Inferior parietal cortex (tissue), 1 donor: ENCODE measurements at regions not wholly inside any gene's neighbourhood (a gene's known extent, or its start where the extent isn't known, plus 50 kb on each side); places are given as distances from the start of the nearest gene placed in this dataset.
"Not testable (repeated sequence)": the region's sequence is repeated elsewhere in the genome, so short reads cannot be mapped to it uniquely, and the experiment has no call there.

Experiments
- DNase-seq: peaks from one replicate; pipeline ENCODE4 v3.0.0-alpha.2; 2016; ENCODE audit errors: extremely low spot score

DNA sequence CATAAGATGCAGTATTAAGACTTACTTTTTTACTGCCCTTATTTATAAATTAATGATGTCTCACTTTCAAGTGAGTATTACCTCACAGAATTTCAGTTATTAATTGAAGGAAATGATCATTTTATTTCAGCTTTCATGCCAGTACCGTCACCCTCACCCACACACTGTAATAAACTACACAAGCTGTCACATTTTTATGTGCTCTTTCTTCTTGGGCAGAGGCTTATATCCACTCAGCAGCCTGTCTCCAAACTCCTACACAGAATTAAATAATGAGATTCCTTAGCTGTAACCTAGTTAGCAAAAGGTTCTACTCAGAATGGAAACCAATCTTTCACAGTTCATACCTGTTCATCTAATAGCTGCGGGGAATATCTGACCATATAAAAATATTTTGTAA, 1915.8 kb upstream of the CDH6 start:
- no peak for DNase-seq

DNA sequence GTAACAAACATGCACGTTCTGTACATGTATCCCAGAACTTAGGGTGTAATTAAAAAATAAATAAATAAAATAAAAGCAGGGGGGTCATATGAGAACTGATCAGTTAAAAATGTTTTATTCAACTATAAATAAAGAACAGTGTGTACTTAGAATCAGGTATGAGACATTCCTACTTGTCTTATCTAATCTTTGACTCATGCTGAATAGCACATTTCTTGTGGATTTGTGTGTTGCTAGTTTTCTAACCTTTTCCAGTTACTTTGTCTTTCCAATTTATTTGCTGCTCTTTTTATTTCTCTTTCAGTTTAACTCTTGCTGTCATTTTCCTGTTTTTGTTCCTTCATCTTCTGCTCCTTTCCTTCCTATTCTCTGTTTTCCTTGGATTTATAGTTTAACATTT, 1917.1 kb upstream of the CDH6 start:
- DNase-seq, result no peak

DNA sequence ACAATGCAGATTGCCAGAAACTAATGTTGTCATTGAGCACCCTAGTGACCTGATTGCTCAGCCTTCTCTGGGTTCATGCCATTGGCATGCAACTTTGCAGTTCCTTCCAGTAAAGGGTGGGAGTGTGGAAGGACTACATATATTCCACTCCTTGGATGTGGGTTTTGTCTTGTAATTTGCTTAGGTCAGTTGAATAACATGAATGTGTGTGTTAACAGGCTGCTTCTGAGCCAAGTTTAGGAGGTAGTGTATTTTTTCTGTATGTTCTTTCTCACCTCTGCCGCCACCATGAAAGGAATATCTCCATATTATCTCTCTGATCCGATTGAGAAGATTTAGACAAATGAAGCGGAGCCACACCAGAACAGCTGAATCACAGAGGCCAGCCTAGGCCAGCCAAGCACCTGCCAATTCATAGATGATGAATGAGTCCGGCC, 1929.6 kb upstream of the CDH6 start:
- no peak for DNase-seq

DNA sequence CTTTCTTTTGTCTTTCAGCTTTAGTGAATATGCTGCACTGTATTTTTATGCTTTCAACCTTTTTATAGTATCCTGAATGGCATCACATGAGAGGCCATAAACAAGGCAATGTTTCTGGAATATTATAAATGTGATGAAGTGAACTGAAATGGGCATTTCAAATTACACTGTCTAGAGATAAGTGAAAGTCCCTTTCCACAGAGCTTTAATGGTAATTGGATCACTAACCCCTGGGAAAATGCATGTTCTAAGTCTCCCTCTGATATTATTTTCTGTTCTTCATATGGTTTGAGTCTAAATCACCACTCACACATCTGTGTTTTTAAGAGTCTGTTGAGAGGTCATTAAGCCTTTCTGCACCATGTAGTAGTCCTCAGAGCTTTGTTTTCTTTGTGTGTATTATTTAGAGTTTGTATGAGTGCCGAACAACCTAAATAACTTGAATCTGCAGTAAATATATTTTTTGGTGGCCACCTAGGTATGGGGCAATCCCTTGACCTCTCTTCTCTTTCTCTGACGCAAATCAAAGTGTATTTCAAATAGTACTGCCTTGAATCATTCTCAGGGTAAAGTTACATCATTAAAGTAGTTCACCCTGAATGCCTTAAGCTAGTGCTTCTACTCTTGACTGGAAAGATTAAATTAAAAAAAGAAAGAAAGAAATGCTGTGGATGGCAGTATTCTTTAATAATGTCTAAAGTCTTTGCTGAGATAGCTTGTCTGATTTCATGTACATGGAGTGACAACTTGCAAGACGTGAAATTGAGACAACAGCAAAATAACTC, 1931.0 kb upstream of the CDH6 start:
- no peak for DNase-seq

DNA sequence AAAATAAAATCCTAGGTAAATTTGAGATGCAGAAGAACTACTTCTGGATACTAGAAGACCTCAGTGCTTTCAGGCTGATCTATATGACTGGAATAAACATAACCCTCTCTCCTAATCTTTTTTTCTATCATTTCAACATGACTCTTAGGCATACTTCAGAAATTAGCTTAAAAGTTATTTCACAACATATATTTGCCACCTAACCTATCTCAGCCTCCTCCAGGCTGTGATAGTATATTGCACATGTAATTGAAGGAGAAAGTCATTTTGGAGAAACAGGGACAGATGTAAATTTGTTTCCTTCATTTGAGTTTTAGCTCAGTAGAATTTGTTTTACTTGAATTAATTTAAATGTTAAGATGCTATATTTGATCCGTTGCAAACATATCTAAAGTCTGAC, 1932.3 kb upstream of the CDH6 start:
- no peak for DNase-seq

DNA sequence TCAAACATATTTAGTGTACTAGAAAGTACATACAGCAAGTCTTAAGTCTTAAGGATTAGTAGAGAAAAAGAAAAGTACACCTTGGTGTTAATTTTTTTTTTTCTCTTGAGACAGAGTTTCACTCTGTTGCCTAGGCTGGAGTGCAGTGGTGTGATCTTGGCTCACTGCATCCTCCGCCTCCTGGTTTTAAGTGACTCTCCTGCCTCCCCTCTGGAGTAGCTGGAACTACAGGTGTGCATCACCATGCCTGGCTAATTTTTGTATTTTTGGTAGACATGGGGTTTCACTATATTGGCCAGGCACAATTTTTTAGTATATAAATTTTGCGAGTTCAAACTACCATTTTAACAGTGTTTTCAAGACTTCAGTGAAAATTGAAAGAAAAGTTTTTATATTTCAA, 1941.1 kb upstream of the CDH6 start:
- no peak for DNase-seq

DNA sequence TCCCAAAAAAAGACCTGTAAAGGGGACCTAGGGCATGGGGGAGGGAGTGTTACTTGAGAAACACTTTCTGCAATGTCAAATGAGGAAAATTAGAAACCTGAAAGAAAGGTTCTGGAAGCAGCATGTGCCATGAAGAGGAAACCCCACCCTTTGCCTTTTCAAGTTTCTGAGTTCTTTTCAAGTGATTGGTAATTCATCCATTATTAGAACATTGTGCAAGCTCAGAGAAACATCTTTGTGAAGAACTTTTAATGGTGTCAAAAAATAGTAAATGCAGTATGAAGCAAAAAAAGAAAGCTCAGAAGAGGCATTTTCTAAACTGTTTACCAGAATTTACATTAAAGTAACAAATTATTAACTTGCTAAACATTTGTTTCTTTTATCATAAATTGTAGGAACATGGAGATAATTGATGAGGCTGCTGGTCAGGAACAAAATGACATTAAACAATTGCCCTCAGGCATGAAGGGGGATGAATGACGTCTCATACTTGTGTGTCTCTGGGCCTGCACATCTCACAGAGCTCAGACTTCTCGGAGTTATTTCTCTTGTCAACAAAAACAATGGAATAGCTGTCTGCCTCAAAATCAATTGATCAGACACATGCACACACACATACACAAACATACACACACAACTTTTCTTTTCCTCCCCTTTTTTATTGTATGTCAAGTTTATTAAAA, 1946.0 kb upstream of the CDH6 start:
- DNase-seq, result no peak

DNA sequence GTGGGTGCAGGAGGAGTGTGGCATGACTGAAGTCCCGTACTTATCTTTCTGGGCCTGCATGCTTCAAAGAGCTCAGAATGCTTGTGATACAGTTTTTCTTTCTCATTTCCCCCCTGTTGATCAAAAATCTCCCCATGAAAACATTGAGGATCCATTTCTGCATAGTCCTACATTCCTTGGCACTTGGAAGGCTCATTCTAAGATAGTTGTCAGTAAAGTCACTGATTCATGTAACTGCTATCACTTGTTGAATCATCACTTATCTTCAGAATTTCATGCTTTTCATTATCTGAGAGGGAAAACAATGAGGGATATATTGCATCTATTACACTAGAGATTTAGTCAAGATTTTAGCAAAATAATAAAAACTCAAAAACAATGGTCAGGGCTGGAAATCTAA, 1953.1 kb upstream of the CDH6 start:
- DNase-seq, result no peak

DNA sequence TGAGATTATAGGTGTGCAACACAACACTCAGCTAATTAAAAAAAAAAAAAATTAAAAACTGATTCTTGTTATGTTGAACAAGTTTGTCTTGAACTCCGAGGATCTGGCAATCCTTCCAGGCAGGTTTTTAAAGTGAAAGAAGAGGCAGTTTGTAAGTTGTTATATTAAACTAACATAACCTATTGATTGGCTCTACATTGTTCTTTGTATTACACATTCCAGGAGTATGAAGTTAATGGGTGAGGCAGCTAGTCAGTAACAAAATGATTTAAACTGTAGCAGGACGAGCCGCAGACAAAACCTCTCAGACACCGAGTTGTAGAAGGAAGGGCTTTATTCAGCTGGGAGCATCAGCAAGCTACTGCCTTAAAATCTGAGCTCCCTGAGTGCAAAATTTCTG, 1953.9 kb upstream of the CDH6 start:
- DNase-seq, result no peak

DNA sequence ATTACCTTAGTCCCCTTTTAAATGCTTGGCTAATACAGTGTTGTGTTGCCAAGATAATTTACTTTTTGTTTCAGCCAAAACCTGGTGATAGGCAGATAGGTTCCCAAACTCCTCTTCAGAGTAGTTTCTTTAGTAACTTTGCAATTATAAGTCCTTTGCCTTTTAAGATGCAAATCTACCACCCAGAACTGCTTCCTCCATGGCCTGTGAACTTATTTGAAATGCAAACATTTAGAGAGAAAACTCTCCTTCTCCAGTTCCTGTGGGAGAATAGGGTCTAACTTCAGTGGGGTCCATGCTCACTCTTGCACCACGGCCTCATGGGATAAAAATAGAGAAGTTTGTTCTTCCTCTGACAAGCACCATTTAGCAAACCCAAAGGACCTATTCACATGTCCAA, 1955.4 kb upstream of the CDH6 start:
- DNase-seq, result no peak

DNA sequence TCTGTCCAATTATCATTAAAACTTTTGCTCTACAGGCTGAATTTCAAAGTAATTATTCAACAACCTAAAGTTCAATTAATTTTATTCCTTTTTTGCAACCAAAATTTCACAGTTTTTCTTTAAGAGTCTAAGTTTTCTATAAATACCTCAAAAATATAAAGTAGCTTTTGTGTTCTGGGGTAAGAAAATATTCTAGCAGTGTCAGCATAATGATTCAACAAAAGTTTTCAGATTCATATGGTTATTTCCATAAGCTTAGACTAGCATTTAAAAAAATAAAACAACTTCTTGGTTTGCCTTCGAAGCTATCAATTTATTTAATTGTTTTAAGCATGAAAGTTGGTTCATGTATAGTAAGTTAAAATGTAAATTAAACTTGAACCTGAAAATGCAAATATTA, 1962.3 kb upstream of the CDH6 start:
- DNase-seq, result no peak

DNA sequence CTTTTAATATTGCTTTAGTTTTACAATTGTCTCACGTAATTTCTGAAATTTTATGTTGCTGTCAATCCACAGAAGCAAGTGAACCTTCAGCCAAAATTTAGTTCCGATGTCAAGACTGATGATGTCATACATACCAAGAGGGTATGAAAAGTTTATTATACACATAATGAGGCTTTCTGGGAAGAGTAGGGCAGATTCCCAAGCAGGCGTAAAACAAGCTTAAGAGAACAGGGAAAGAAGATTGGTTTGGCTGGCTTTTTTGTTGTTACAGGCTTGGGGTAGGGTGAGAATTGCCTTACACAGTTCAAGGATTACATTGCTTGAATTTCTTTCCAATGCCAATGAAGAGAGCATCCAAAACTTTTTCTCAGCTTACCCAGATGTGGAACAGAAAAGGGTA, 1962.9 kb upstream of the CDH6 start:
- no peak for DNase-seq

DNA sequence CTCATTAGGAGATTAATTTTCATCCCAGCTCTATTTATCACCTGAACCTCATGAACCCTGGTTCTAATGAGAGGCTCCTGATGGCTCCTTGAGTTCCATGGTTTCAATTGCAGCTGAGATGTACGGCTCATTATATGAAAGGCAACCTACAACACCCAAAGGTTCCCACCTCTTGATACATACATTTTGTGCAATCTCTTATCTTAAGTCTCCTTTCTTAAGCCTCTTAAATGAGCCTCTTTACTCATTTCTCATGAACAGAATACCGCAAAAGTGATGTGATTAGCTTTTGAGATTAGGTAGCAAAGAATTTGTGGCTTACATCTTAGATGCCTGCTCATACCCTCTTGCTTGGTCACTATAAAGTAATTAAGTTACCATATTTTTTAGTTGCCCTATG, 1964.0 kb upstream of the CDH6 start:
- no peak for DNase-seq

DNA sequence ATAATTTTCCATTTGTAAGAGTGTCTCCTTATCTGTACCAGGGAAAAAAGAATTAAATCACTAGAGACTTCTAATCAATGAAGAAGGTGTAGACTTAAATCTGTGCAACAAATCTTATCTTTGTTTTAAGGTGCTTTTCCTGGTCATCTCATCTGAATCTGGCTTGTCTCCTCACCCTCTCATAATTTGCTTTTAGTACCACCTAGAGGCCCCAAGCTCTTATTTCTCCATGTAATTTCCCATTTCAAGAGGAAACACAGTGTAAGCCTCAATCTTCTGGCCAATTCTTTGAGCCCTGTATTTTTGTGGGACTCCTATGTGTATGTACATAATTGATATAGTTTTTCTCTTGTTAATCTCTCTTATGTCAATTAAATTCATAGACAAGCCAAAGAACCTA, 1975.3 kb upstream of the CDH6 start:
- no peak for DNase-seq

DNA sequence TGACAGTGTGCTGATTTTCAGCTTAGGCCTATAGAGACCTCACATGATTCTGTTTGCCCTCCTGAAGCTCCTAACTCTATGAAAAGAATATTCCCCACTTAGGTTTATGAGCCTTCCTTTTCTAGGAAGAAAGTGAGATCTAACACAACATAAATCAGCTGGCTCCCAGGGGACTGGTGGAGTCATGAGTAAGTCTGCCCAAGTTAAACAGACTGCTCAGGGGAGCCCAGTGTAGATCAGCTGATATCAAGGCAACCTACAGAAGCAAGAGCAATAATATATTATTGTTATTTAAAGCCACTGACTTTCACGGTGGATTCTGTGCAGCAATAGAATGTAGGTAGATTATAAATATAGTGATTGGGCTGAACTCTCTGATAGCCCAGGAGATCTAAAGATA, 1978.6 kb upstream of the CDH6 start:
- no peak for DNase-seq

DNA sequence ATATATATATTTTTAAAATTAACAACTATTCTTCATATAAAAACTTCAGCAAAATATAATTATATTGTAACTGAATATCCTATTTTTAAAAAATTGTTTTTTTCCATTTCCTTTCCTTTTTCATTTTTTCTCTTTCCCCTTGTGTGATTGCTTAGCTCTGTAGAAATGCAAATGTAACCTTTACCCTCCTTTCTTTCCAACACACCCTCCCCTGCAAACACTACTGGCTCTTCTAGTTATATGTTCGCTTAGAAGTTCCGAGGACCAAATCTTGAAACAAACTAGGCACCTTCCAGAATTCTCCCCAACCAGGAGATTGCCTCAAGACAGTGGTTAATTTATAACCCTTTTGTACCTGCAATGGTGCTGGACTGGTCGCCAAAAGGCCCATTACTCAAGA, 1980.0 kb upstream of the CDH6 start:
- DNase-seq, result no peak

DNA sequence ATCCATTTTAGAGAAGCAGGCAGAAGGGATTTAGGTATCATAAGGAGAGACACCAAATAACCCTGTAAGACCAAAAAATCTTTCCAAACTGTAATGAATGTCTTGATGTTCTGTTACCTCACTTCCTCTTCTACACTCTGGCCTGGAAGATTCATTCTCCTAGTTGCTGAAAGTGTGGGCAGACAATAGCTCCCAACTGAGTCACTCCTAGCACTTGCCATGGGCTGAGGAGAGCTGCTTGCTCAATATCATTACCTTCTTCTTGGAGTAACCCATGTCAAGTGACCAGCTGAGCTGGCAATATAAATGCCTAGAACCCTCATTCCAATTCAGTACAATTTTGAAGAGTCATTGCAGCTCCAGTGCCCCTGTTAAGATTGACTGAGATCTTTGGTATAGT, 1985.5 kb upstream of the CDH6 start:
- no peak for DNase-seq

DNA sequence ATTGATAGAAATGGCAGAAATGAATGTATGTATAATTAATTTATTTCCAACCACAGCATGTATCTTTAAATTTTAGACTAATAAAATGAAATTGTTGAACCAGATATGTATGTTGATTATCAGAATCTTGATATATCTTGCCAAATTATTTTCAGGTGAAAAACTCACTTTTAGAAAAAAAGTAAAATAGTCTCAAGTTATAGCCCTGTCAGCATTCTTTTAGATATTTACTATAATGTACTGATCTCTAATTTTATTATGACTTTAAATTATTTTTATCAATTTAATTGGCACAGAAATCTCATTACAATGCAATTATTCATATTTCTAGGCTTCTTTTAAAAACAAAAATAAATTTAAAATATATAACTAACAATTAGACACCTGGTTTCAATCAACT, 1990.4 kb upstream of the CDH6 start:
- DNase-seq, result no peak

DNA sequence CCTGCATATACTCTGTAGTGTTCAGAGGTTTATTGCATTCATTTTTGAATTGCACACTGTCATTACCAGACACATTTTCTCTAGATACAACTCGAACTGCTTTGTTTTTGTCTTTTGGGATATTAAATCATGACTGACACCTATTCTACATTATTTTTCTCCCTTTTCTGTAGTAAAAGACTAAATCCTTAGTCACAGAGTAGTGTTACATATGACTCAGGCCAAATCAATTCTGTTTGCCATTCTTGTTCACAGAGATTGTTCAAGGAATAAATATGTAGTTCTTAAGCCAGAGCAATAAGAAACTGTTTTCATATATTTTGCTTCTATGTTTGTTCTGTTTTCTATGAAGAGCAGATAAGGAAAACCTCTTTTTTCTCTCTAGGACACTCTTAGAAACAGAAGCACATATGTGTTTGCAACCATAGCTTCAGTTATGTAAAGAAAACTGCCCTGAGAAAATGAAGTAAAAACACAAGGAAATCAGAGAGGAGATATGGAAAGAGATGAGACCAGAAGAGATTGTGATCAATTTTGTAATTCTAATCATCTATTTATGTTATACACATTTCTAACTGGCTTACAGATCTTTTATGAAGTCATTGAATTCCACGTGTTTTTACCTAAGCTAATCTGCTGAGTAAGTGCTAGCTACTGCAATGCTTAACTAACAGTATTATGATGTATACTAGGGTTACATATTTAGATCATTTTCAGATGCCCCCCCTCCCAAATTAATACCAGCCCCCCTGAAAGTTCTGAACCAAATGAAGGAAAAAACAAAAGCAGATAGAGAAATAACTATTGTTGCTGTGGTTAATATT, 1995.6 kb upstream of the CDH6 start:
- no peak for DNase-seq

DNA sequence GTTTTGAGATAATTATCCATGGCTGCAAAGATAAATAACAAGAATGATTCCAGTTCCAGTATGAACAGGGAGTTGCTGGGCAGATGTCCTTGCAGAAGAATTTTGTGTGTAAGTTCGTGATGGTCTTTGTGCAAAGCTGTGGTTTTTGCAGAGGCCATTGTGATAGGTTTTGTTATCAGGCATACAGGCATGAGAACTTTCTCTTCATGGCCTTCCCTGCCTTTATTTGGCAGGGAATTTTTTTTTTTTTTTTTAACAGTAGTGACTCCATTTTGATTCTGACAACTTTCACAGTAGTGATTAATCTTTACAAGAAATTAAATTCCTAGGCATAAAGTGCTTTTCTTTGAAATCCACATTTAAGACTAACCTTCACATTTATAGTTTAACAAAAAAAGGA, 1999.5 kb upstream of the CDH6 start:
- DNase-seq, result no peak

DNA sequence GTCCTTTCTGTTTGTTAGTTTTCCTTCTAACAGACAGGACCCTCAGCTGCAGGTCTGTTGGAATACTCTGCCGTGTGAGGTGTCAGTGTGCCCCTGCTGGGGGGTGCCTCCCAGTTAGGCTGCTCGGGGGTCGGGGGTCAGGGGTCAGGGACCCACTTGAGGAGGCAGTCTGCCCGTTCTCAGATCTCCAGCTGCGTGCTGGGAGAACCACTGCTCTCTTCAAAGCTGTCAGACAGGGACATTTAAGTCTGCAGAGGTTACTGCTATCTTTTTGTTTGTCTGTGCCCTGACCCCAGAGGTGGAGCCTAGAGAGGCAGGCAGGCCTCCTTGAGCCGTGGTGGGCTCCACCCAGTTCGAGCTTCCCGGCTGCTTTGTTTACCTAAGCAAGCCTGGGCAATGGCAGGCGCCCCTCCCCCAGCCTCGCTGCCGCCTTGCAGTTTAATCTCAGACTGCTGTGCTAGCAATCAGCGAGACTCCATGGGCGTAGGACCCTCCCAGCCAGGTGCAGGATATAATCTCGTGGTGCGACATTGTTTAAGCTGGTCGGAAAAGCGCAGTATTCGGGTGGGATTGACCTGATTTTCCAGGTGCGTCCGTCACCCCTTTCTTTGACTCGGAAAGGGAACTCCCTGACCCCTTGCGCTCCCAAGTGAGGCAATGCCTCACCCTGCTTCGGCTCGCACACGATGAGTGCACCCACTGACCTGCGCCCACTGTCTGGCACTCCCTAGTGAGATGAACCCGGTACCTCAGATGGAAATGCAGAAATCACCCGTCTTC, 2002.0 kb upstream of the CDH6 start:
- not testable (repeated sequence) for DNase-seq

DNA sequence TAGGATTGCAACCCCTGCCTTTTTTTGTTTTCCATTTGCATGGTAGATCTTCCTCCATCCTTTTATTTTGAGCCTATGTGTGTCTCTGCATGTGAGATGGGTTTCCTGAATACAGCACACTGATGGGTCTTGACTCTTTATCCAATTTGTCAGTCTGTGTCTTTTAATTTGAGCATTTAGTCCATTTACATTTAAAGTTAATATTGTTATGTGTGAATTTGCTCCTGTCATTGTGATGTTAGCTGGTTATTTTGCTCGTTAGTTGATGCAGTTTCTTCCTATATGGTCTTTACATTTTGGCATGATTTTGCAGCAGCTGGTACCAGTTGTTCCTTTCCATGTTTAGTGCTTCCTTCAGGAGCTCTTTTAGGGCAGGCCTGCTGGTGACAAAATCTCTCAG, 2003.1 kb upstream of the CDH6 start:
- DNase-seq, result not testable (repeated sequence)
